CD4-positive, alpha-beta T cell (primary cell): ENCODE measurements at regions not wholly inside any gene's neighbourhood (a gene's known extent, or its start where the extent isn't known, plus 50 kb on each side); places are given as distances from the start of the nearest gene placed in this dataset.

Experiments
- ATAC-seq: fragments of 200-7000 bp; cut with Tn5 transposase; one replicate; pipeline ENCODE4 v1.10.0; 2022; ENCODE audit warnings: mild to moderate bottlenecking; ENCODE audit not compliant: poor library complexity
- CTCF ChIA-PET: fragments of 350-600 bp; sonication (Branson Sonifier 250); formaldehyde crosslinking; loops from one replicate; lab custom pipeline; 2021; ENCODE audit warnings: antibody characterized with exemption, inconsistent platforms; lab: Charles Lee
- POLR2A ChIA-PET: fragments of 350-600 bp; sonication (Branson Sonifier 250); formaldehyde crosslinking; loops from one replicate; lab custom pipeline; 2021; ENCODE audit warnings: antibody characterized with exemption, inconsistent platforms; lab: Charles Lee
- DNase-seq, 14 experiments: peaks; one replicate each; pipeline ENCODE4 v3.0.0-alpha.2; 2013 to 2020; ENCODE audit warnings: mixed read lengths in 2 of 14
- H3K27ac ChIP-seq, 2 donors: one replicate each; pipeline versions ENCODE4 v1.5.1 to v1.7.0; 2013; ENCODE audit warnings: low read length in 2 of 2, low read depth in 1 of 2, mild to moderate bottlenecking in 1 of 2
- H3K27me3 ChIP-seq, 2 experiments: 1 replicate in 1 of 2; 2 replicates in 1 of 2; pipeline versions ENCODE4 v1.6.1 to v1.7.0; 2013; ENCODE audit warnings: low read length in 2 of 2, control low read depth in 1 of 2, mild to moderate bottlenecking in 1 of 2, moderate library complexity in 1 of 2; ENCODE audit not compliant: insufficient read depth in 2 of 2, control insufficient read depth in 1 of 2
- H3K36me3 ChIP-seq: one replicate; pipeline ENCODE4 v1.6.1; 2013; ENCODE audit warnings: low read length, control low read depth; ENCODE audit not compliant: insufficient read depth
- H3K4me1 ChIP-seq: one replicate; pipeline ENCODE4 v1.6.1; 2013; ENCODE audit warnings: low read length, control low read depth; ENCODE audit not compliant: insufficient read depth
- H3K4me3 ChIP-seq: one replicate; pipeline ENCODE4 v1.5.1; 2013; ENCODE audit warnings: mild to moderate bottlenecking, low read length, moderate library complexity
- H3K9me3 ChIP-seq, 2 experiments: 1 replicate in 1 of 2; 2 replicates in 1 of 2; pipeline versions ENCODE4 v1.6.1 to v1.7.0; 2013; ENCODE audit warnings: low read length in 2 of 2, mild to moderate bottlenecking in 2 of 2, control low read depth in 1 of 2, moderate library complexity in 1 of 2; ENCODE audit not compliant: control insufficient read depth in 1 of 2, insufficient read depth in 1 of 2
- H3K27ac Mint-ChIP-seq: one replicate; pipeline ENCODE4 v1.8.0; 2020; ENCODE audit warnings: mixed read lengths
- H3K27me3 Mint-ChIP-seq: one replicate; pipeline ENCODE4 v1.8.0; 2021; ENCODE audit warnings: mixed read lengths
- H3K36me3 Mint-ChIP-seq: one replicate; pipeline ENCODE4 v1.8.0; 2021; ENCODE audit warnings: low read depth, mixed read lengths
- H3K4me1 Mint-ChIP-seq: one replicate; pipeline ENCODE4 v1.8.0; 2021; ENCODE audit warnings: low read depth, mixed read lengths
- H3K4me3 Mint-ChIP-seq: one replicate; pipeline ENCODE4 v1.8.0; 2020; ENCODE audit warnings: mild to moderate bottlenecking, mixed read lengths
- H3K9me3 Mint-ChIP-seq: one replicate; pipeline ENCODE4 v1.8.0; 2020; ENCODE audit warnings: mixed read lengths
- CTCF ChIP-seq: fragments of 200-600 bp; IDR thresholded peaks from one replicate; pipeline ENCODE4 v1.8.0; 2022; ENCODE audit warnings: antibody characterized with exemption, mild to moderate bottlenecking
- intact Hi-C, 2 experiments: fragments of 100-400 bp; cut with DNase I in 1 of 2; cut with micrococcal nuclease in 1 of 2; formaldehyde crosslinking; loops; one replicate each; pipeline versions ENCODE4 v1.15.1 to v1.9.0; 2023 to 2025; cut with DNase I, micrococcal nuclease

- Histone ChIP-seq H3K27ac (no peak overlapping the region), H3K36me3 (no peaks in the 10 kb centered on the region), H3K4me3 (no peak overlapping the region), H3K9me3 (no peaks in the 10 kb centered on the region), H3K27me3 (no peaks in the 10 kb centered on the region), H3K4me1 (no peaks in the 10 kb centered on the region)
- no peak overlapping the region for H3K4me3 Mint-ChIP-seq
- H3K27me3 Mint-ChIP-seq = no peaks in the 10 kb centered on the region
- H3K27ac Mint-ChIP-seq = no peak overlapping the region
- ATAC-seq (no peak), DNase-seq (no peak)
- peaks cover 21% of the 10 kb centered on the region for H3K9me3 Mint-ChIP-seq
- no peaks in the 10 kb centered on the region for H3K36me3 Mint-ChIP-seq
- no peaks in the 10 kb centered on the region for H3K4me1 Mint-ChIP-seq
- POLR2A ChIA-PET = no interaction called here
- CTCF ChIA-PET = no interaction called here
- intact Hi-C loops = no loop called here
- no peak for TF ChIP-seq CTCF
Measured at GRCh38 chr4:124079174-124079780, 633.3 kb downstream of the ANKRD50 start.

GRCh38 chr4:124083711-124084110, 628.8 kb downstream of the ANKRD50 start:
- no peaks in the 10 kb centered on the region for H3K36me3 ChIP-seq
- no peak overlapping the region for H3K4me3 Mint-ChIP-seq
- H3K27ac ChIP-seq = no peak overlapping the region
- TF ChIP-seq CTCF = no peak
- intact Hi-C loops = no loop called here
- CTCF ChIA-PET = no interaction called here
- ATAC-seq (no peak), DNase-seq (no peak)
- no peaks in the 10 kb centered on the region for H3K27me3 Mint-ChIP-seq
- H3K4me3 ChIP-seq = no peak overlapping the region
- H3K27me3 ChIP-seq = no peaks in the 10 kb centered on the region
- POLR2A ChIA-PET = no interaction called here
- peaks cover 12% of the 10 kb centered on the region for H3K9me3 Mint-ChIP-seq
- no peaks in the 10 kb centered on the region for H3K36me3 Mint-ChIP-seq
- H3K27ac Mint-ChIP-seq = no peak overlapping the region
- H3K4me1 ChIP-seq = no peaks in the 10 kb centered on the region
- H3K9me3 ChIP-seq = no peaks in the 10 kb centered on the region
- H3K4me1 Mint-ChIP-seq = no peaks in the 10 kb centered on the region

GRCh38 chr4:124085561-124086180, 626.9 kb downstream of the ANKRD50 start:
- Mint-ChIP-seq H3K4me3 (no peak overlapping the region), H3K36me3 (no peaks in the 10 kb centered on the region), H3K27ac (no peak overlapping the region), H3K9me3 (peaks cover 4% of the 10 kb centered on the region), H3K4me1 (no peaks in the 10 kb centered on the region), H3K27me3 (peaks cover 1% of the 10 kb centered on the region)
- no peaks in the 10 kb centered on the region for H3K27me3 ChIP-seq
- ATAC-seq = no peak
- H3K27ac ChIP-seq = no peak overlapping the region
- no peaks in the 10 kb centered on the region for H3K36me3 ChIP-seq
- no peaks in the 10 kb centered on the region for H3K9me3 ChIP-seq
- TF ChIP-seq CTCF = no peak
- CTCF ChIA-PET = no interaction called here
- H3K4me1 ChIP-seq = no peaks in the 10 kb centered on the region
- DNase-seq = no peak
- no peak overlapping the region for H3K4me3 ChIP-seq
- intact Hi-C loops = no loop called here
- POLR2A ChIA-PET = no interaction called here
